ENCODE measurements at regions not wholly inside any gene's neighbourhood (a gene's known extent, or its start where the extent isn't known, plus 50 kb on each side); places are given as distances from the start of the nearest gene placed in this dataset.

- H3K4me3 ChIP-seq, result no peak overlapping the region
- TF ChIP-seq POLR2A (IDR thresholded peaks at IDR 0.05) (no peak), CTCF (IDR thresholded peaks at IDR 0.05) (no peak)
- no peak overlapping the region for H3K27ac ChIP-seq
- no peak for DNase-seq
- H3K27me3 ChIP-seq, result no peaks in the 10 kb centered on the region
- H3K9me3 ChIP-seq (replicated peaks in 1 of 3), result no peaks in the 10 kb centered on the region
- intact Hi-C loops (cut with DNase I), result no loop called here
- no peaks in the 10 kb centered on the region for H3K36me3 ChIP-seq (replicated peaks in 1 of 2)
- 61 to 72% (median 67%) methylated on average over 4 of the region's 4 CpGs for WGBS, 4 donors
- no peaks in the 10 kb centered on the region for H3K4me1 ChIP-seq (replicated peaks in 1 of 2)
Observed at GRCh38 chr16:35873472-35873871, 2414.1 kb downstream of the TP53TG3F start.

- H3K36me3 ChIP-seq (replicated peaks in 1 of 2), result no peaks in the 10 kb centered on the region
- WGBS, 4 donors, result 54 to 74% (median 68%) methylated on average over 2 of the region's 2 CpGs
- H3K27me3 ChIP-seq, result no peaks in the 10 kb centered on the region
- TF ChIP-seq CTCF (IDR thresholded peaks at IDR 0.05), result no peak
- TF ChIP-seq POLR2A (IDR thresholded peaks at IDR 0.05), result no peak
- H3K27ac ChIP-seq, result no peak overlapping the region
- intact Hi-C loops (cut with DNase I), result no loop called here
- H3K4me1 ChIP-seq (replicated peaks in 1 of 2), result no peaks in the 10 kb centered on the region
- no peaks in the 10 kb centered on the region for H3K9me3 ChIP-seq (replicated peaks in 1 of 3)
- no peak for DNase-seq
- H3K4me3 ChIP-seq, result no peak overlapping the region
Observed at GRCh38 chr16:35881654-35882053, 2422.2 kb downstream of the TP53TG3F start.

DNA sequence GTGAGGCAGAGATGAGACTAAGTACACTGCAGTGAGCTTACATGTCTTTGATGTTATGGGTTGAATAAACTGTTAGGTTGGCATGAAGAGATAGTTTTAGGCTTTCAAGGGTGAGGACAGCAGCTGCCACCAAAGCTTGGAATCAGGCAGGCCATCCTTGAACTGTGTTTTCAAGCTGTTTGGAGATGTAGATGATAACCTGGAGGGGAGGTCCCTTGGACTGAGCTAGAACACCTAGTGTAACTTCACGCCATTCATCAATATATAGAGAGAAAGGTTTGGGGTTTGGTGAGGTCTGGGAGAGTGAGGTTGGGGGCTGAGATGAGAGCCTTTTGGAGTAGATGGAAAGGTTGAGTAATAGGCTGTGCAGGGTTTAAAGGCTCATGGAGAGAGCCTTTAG is 2447.0 kb downstream of the TP53TG3F start:
- no peaks in the 10 kb centered on the region for H3K4me1 ChIP-seq (replicated peaks in 1 of 2)
- no peaks in the 10 kb centered on the region for H3K27me3 ChIP-seq
- no peaks in the 10 kb centered on the region for H3K36me3 ChIP-seq (replicated peaks in 1 of 2)
- WGBS, 4 donors, result 61 to 79% (median 75%) methylated on average over 1 of the region's 1 CpG
- no peak overlapping the region for H3K27ac ChIP-seq
- no peaks in the 10 kb centered on the region for H3K9me3 ChIP-seq (replicated peaks in 1 of 3)
- intact Hi-C loops (cut with DNase I), result no loop called here
- H3K4me3 ChIP-seq, result no peak overlapping the region
- DNase-seq, result no peak
- TF ChIP-seq POLR2A (IDR thresholded peaks at IDR 0.05), result no peak
- TF ChIP-seq CTCF (IDR thresholded peaks at IDR 0.05), result no peak

GRCh38 chr16:35908152-35908551 is 2448.7 kb downstream of the TP53TG3F start:
- Histone ChIP-seq H3K36me3 (replicated peaks in 1 of 2) (no peaks in the 10 kb centered on the region), H3K27me3 (no peaks in the 10 kb centered on the region), H3K4me1 (replicated peaks in 1 of 2) (no peaks in the 10 kb centered on the region), H3K9me3 (replicated peaks in 1 of 3) (no peaks in the 10 kb centered on the region), H3K27ac (no peak overlapping the region), H3K4me3 (no peak overlapping the region)
- intact Hi-C loops (cut with DNase I), result no loop called here
- DNase-seq, result no peak
- 65 to 80% (median 70%) methylated on average over 5 to 7 of the region's 7 CpGs for WGBS, 4 donors
- no peak for TF ChIP-seq CTCF (IDR thresholded peaks at IDR 0.05)
- no peak for TF ChIP-seq POLR2A (IDR thresholded peaks at IDR 0.05)

Measured in adrenal gland (tissue), 9 donors.